NT2/D1 (cell line): ENCODE measurements at regions not wholly inside any gene's neighbourhood (a gene's known extent, or its start where the extent isn't known, plus 50 kb on each side); places are given as distances from the start of the nearest gene placed in this dataset.

Source experiments
- SUZ12 ChIP-seq: IDR thresholded peaks from 2 replicates; pipeline ENCODE4 v1.6.1; 2011; ENCODE audit not compliant: insufficient read length, insufficient read depth; ENCODE audit errors: extremely low read depth
- YY1 ChIP-seq: IDR thresholded peaks from 2 replicates; pipeline ENCODE4 v1.6.1; 2011; ENCODE audit not compliant: insufficient read length, insufficient read depth
- ZNF274 ChIP-seq: IDR thresholded peaks from 2 replicates; pipeline ENCODE4 v1.6.1; 2011; ENCODE audit warnings: mild to moderate bottlenecking, low read depth, low read length

- no peak for TF ChIP-seq ZNF274
- no peak for TF ChIP-seq YY1
- no peak for TF ChIP-seq SUZ12
Measured at GRCh38 chr18:73739098-73739497, 408.5 kb downstream of the FBXO15 start.
